COR-L47 (cell line): ENCODE measurements at regions not wholly inside any gene's neighbourhood (a gene's known extent, or its start where the extent isn't known, plus 50 kb on each side); places are given as distances from the start of the nearest gene placed in this dataset.
"Not testable (repeated sequence)": the region's sequence is repeated elsewhere in the genome, so short reads cannot be mapped to it uniquely, and the experiment has no call there.

Source experiments
- DNase-seq: peaks from one replicate; lab custom pipeline; 2025; lab: John Stamatoyannopoulos, UW

DNA sequence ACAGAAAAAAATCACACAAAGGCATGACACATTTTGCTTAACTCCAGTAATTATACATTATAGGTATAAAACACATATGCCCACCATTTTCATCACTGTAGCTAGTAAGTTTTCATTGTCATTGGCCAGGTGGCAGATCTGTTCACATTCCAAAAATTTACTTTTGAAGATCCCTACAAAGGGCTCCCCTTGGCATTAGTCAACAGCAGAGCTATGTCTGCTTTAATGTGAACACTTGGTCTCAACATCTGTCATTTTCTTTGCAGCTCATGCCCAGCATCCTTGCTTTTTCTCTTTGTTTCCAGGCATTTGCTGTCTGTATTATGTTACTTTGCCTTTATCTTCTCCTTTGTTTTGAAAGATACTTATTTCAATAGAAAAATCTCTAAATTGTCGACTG, 519.1 kb upstream of the FOXG1 start:
- DNase-seq, result peak; percentile 13

DNA sequence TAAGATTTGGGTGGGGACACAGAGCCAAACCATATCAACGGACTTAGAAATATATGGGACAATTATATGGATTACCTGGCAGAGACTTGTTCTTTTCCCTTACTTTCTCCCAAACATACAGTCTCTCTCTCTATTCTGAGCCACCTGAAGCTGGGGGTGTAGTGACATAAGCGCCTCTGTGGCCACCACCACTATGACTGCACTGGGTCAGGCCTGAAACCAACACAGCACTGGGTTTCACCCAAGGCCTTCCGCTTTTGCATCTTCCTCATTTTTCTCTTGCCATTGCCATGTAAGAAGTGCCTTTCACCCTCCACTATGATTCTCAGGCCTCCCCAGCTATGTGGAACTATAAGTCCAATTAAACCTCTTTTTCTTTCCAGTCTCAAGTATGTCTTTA, 514.5 kb upstream of the FOXG1 start:
- not testable (repeated sequence) for DNase-seq

DNA sequence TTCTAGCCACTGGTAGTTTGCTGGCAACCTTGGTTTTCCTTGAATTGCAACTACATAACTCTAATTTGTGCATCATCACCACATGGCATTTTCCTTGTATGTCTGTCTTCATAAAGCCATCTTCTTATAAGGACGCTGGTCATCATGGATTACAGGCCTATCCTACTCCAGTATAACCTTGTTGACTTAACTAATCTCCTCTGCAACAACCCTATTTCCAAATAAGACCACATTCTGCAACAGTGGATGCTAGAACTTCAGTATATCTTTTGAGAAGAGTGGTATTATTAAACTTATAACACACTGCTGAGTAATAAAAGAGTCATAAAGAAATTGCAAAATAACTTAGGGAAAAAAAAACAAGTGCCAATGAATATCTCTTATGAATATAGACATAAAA, 511.8 kb upstream of the FOXG1 start:
- DNase-seq, result no peak

DNA sequence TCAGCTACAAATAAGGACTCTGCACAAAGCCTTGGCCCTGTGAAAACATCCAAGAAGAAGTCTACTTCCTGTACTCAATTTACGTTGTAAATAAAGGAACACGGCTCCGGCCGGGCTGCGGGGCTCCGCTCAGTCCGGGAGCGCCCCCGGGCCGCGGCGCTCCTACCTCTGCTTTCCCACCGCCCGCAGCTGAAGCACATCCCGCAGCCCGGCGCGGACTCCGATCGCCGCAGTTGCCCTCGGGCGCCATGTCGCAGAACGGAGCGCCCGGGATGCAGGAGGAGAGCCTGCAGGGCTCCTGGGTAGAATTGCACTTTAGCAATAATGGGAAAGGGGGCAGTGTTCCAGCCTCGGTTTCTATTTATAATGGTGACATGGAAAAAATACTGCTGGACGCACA, 502.3 kb upstream of the FOXG1 start:
- DNase-seq, result no peak

DNA sequence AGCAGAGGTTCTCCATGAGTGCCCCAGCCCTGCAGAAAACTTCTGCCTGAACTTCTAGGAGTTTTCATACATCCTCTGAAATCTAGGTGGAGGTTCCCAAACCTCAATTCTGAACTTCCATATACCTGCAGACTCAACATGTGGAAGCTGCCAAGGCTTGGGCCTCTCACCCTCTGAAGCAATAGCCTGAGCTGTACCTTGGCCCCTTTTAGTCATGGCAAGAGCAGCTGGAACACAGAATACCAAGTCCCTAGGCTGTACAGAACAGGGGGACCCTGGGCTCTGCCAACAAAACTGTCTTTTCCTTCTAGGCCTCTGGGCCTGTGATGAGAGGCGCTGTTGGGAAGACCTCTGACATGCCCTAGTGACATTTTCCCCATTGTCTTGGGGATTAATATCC, 494.3 kb upstream of the FOXG1 start:
- DNase-seq, result no peak

DNA sequence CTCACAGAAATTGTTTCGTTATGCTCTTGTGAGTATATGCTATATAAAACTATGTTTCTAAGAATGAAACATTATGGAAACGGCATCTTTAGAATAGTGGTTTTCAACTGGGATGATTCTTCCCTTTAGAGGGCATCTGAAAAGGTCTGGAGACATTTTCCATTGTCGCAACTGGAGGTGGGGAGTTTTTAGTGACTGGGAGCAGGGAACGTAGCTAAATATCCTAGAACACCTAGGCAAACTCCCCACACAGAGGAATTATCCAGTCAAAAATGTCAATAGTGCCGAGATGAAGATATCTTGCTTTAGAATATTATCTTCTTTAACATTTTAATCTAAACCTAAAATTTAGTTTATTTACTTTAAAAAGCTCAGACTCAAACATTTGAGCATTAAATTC, 486.1 kb upstream of the FOXG1 start:
- DNase-seq, result no peak

DNA sequence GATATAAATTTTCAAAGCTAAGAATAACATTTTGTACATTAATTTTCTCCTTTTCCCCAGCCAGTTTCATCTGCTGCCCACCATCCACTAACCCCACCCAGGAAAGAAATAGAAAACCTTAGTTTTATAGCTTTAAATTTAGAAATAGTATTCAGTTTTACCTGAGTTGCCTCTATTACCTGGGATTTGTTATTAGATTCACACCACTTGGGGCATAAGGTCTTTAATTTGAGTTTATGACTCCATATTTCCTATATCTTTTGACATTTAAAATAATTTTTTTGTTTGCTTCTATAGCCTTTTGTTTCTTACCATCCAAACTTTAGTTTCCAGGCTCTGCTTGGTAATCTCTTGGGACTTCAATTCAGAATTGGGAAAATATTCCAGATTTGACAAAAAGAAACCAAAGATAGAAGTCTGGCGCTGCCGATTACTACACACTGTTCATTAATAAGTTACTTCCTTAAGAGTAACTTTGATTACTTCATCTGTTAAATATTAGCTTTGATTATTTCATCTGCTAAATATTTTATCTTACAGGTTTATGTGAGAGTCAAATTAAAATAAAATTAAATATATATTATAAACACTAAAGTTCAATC, 485.5 kb upstream of the FOXG1 start:
- no peak for DNase-seq

DNA sequence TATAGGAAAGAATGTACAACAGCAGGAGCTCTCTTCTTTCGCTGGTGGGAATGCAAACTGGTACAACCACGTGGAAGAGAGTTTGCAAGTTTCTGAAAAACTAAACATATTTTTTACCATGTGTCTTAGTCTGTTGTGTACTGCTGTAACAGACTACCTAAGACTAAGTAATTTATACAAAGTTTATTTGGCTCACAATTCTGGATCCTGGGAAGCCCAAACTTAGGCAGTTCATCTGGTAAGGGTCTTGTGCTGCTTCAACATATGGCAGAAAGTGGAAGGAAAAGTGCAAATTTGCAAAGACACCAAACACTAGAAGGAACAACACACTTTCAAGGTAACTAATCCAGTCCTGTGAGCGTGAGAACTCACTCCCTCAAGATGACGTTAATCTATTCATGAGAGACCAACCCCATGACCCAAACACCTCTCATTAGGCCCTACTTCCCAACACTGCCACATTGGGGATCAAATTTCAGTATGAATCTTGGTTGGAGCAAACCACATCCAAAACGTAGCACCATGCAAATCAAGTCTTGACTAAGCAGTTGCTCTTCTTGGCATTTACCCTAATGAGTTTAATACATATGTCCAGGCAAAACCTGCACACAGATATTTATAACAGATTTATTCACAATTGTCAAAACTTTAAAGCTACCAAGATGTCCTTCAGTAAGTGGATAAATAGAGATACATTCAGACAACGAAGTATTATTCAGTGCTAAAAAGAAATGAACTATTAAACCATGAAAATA, 481.9 kb upstream of the FOXG1 start:
- no peak for DNase-seq

DNA sequence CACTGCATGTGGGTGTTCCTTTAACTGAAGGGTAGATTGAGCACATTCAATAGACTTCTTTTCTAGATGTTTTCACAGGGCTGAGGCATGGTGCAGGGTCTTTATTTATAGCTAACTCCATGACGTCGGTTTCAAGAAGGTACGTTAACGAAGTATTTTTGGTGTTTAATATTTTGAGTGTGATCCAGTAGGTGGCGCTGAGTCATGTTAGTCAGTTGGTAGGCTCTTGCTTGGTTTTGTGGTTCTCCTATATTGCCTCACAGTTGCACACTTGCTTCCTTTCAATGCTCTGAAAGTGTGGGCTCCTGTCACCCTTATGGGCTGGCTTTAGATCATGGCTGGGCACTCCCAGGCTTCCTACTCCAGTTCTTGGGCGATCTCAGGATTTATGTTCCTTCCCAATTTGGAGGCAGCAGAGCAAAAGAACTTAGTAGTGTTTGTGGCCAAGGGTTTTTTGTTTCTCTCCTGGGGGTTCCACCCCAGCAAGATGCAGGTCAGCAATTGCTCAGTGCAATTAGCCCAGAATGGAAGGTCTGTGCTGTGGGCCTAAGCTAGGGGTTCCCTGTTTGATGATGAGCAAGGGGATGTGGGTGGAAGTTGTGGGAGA, 471.6 kb upstream of the FOXG1 start:
- DNase-seq, result no peak

DNA sequence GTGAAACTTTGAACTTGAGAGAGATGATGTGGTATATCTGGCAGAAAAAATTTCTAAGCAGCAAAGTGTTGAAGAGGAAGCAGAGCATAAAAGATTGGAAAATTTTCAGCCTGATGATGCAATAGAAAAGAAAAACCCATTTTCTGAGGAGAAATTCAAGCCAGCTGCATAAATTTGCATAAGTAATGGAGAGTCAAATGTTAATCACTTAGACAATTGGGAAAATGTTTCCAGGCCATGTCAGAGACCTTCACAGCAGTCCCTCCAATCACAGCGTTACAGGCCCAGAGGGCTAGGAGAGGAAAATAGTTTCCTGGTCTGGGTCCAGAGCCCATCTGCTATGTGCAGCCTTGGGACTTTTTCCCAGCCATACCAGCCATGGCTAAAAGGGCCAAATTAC, 469.0 kb upstream of the FOXG1 start:
- no peak for DNase-seq

DNA sequence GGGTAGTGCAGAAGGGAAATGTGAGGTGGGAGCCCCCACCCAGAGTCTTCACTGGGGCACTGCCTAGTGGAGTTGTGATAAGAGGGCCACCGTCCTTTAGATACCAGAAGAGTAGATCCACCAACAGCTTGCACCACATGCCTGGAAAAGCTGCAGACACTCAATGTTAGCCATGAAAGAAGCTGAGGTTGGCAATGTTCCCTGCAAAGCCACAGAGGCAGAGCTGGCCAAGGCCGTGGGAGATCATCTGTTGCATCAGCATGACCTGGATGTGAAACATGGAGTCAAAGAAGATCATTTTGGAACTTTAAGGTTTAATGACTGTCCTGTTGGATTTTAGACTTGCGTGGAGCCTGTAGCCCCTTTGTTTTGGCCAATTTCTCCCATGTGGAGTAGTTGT, 468.4 kb upstream of the FOXG1 start:
- no peak for DNase-seq

DNA sequence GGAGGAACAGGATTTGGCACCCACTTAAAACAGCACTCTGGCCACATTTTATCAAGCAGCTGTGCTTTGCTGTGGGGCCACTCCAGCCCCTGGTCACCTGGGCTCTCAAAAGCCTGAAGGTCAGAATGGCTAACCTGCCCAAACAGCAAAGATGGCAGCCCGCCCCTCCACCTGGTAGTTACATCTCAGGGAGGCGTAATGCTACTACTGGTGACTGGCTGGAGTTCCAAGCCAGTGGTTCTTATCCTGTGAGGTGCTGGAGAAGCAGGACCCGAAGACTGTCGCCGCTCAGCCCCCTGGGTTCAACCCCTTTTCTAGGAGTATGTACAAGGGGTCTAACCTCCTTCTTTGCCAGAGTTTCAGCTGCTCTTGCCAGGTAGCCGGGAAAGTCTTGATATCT, 467.4 kb upstream of the FOXG1 start:
- DNase-seq, result no peak

DNA sequence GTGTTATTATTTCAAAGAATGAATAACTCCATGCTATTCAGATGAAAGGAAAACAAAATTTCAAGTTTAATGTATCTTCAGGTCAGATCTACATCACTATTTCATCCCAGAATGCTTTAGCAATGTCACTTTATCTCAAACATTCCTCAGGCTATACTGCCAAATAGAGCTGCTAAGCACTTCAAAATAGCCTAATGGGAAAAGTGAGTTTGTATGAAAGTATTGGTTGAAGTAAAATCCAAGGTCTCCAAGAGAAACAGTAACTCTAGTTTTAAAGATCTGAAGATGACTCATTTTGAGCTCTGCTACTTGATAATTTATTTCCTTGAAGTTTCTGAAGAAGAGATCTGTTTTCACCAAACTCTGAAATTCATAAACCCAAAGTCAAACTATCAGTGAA, 466.2 kb upstream of the FOXG1 start:
- DNase-seq, result no peak

DNA sequence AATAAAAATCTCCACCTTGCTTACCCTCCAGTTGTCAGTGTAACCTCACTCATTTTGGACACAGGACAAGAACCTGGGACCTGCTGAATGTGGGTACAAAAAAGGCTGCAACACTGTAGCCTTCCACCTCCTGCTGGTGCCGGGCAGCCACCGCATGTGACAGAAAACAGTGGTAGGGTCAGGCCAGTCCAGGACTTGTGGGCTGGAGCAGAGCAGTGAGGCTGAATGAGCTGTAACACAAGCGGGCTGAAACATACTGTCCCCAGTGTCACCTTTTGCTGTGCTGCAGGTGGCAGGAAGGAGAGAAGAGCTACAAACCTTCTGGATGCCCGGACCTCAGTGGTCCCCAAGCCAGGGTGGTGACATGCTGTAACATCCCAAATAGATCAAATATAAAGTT, 465.4 kb upstream of the FOXG1 start:
- DNase-seq, result no peak

DNA sequence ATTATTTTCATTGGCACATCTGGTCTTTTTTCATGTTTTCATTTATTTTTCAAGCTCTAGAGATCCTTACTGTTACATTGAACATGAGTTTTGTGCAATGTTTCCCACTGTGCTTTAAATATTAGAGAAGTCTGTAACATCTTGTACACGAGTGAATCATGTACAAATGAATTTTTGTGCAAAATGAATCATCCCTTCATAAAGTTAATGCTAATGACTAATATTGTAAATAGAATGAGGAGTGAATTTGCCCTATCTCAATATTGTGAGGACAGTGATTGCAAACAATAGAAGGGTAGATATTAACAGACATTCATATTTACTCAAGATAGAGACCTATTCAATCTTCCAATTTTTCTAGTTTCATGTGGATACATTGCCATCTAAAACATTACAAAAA, 463.3 kb upstream of the FOXG1 start:
- DNase-seq, result no peak

DNA sequence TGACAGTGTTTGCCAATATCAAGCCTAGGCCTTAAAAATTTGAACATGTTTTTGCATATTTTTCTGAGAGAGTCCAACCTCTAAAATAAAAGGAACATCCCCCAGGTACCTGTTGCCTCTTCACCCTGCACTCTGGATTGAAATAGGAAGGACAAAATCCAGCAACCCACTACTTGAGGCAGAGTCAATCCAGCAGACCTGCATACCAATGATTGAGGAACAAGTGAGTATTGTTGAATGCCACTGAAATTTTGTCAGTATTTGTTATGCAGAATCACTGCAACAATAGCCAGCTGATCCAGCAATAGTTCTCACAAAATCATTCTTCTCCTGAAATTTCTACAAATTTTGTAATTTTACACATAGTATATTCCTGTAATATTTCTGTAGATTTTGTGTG, 460.6 kb upstream of the FOXG1 start:
- no peak for DNase-seq

DNA sequence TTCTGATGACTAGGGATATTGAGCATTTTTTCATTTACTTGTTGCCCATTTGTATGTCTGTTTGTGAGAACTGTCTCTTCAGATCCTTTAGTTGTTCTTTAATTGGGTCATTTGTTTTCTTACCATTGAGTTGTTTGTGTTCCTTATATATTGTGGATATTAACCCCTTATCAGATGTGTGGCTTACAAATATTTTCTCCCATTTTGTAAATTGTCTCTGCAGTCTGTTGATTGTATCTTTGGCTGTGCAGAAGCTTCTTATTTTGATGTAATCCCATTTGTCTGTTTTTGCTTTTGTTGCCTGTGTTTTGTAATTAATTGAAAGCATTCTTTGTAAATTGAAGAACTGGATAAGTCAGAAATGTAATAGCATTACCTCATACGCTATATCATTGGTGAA, 459.1 kb upstream of the FOXG1 start:
- DNase-seq, result no peak

DNA sequence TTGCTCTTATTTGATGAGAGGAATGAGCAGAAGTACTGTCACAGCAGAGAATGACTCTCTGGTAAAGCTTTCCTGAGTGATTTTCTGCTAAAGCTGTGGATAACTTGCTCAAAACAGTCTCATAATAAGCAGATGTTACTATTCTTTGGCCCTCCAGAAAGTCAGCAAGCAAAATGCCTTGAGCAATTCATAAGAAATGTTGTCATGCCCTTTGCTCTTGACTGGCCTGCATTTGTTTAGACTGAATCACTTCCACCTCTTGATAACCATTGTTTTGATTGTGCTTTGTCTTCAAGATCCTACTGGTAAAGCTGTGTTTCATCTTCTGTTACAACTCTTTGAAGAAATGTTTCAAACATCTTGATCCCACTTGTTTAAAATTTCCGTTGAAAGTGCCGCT, 457.9 kb upstream of the FOXG1 start:
- DNase-seq, result no peak

DNA sequence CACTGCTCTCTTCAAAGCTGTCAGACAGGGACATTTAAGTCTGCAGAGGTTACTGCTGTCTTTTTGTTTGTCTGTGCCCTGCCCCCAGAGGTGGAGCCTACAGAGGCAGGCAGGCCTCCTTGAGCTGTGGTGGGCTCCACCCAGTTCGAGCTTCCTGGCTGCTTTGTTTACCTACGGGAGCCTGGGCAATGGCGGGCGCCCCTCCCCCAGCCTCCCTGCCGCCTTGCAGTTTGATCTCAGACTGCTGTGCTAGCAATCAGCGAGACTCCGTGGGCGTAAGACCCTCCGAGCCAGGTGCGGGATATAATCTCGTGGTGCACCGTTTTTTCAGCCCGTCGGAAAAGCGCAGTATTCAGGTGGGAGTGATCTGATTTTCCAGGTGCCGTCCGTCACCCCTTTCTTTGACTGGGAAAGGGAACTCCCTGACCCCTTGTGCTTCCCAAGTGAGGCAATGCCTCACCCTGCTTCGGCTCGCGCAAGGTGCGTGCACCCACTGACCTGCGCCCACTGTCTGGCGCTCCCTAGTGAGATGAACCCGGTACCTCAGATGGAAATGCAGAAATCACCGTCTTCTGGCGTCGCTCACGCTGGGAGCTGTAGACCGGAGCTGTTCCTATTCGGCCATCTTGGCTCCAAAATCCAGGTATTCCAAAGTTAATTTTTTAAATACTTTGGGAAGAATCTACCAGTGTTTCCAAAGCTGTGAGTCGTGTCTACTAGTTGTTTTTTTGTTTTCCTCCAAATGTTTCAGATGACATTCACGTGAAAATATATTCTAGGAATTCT, 448.5 kb upstream of the FOXG1 start:
- not testable (repeated sequence) for DNase-seq

DNA sequence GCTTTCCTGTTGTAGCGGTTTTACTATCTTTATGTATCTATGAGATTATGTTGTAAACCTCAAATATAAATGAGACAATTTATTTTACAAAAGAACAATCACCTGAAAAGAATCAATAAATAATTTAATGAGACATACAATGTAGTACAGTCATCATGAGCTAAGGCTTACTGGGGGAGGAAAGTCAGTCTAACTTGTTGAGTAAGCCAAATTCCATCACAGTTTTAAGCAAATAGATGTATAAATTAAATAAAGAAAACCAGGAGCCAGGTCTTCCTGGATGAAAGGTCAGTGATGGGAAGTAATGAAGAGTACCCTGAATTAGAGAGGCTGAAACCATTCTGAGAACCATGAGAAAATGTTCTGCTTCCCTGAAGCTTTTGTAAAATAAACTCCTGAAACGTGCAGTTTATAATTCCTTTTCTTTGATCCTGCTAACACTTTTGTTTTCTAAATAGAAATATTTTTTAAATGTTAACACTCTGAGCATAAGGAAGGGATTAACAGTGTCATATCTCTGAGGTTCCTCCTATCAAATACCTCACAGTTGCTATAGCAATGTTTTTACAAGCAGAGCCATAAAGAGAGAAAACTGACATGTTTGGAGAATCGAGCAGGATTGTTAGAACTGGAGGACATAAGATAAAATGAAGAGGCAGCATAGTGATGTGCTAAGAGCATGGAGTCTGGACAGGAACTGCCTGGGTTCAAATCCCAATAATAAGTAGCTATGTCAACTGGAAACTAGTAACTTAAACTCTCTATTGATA, 444.9 kb upstream of the FOXG1 start:
- no peak for DNase-seq

DNA sequence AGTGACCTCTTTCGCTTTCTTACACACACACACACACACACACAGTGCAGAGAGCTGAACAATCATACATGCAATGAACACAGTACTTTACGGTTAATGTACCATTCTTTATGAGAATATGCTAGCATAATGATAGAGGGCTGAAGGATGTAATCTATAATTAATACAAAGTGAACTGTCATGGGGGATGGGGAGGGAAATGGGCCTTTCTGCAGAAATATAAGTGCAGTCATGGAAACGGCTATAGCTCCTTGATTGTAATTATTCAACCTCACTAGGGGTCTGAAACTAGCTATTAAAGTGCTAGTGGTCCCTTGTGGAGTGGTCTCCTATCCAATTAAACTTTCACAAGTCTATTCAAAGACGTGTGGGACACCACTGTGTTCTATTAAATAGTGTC, 443.2 kb upstream of the FOXG1 start:
- peak; percentile 68 for DNase-seq
